ENCODE measurements at regions not wholly inside any gene's neighbourhood (a gene's known extent, or its start where the extent isn't known, plus 50 kb on each side); places are given as distances from the start of the nearest gene placed in this dataset.

DNA sequence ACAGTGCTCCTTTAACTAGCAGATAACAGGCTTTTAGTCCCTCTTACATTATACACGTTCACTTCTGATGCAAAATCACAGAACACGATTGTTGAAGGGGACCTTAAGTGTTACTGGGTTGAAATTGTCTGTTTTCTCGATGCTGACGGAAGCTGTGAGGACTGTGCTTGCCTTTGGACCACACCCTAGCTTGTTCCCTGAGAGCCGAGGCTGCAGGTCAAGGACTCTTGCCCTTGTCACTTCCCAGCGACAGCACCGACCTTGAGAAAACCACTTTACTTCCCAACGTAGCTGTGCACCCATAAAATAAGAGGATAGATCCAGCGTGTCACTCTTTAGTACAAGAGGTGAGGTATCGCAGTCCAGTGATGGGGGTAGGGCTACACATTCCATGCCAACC, 701.0 kb downstream of the DCDC2C start:
- DNase-seq (ENCODE audit: insufficient read length, low spot score) = no peak
- no peak for FAIRE-seq
- TF ChIP-seq, protein P1, sequence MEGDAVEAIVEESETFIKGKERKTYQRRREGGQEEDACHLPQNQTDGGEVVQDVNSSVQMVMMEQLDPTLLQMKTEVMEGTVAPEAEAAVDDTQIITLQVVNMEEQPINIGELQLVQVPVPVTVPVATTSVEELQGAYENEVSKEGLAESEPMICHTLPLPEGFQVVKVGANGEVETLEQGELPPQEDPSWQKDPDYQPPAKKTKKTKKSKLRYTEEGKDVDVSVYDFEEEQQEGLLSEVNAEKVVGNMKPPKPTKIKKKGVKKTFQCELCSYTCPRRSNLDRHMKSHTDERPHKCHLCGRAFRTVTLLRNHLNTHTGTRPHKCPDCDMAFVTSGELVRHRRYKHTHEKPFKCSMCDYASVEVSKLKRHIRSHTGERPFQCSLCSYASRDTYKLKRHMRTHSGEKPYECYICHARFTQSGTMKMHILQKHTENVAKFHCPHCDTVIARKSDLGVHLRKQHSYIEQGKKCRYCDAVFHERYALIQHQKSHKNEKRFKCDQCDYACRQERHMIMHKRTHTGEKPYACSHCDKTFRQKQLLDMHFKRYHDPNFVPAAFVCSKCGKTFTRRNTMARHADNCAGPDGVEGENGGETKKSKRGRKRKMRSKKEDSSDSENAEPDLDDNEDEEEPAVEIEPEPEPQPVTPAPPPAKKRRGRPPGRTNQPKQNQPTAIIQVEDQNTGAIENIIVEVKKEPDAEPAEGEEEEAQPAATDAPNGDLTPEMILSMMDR (IDR thresholded peaks at IDR 0.05; ENCODE audit: insufficient read depth, missing control alignments) = no peak

DNA sequence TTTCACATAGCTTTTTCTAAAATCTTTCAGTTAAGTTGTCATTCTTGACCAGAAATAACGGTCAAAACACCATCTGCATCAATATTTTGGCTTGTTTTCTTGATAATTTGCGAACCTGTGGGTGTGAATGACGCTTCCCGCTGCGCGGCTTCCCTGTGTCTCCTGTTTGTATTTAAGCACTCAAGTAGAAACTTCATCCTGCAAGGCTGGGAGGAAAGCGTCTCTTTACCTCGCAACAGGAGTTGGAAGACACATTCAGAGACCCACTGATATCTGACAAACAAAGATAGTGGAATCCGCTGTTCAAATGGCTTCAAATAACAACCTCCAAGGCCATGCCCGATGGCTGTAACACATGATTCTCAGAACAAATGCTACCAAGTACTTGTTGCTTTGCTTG, 704.9 kb downstream of the DCDC2C start:
- DNase-seq (ENCODE audit: insufficient read length, low spot score) (no peak), FAIRE-seq (no peak)
- TF ChIP-seq, protein P1 (IDR thresholded peaks at IDR 0.05; ENCODE audit: insufficient read depth, missing control alignments) = no peak

DNA sequence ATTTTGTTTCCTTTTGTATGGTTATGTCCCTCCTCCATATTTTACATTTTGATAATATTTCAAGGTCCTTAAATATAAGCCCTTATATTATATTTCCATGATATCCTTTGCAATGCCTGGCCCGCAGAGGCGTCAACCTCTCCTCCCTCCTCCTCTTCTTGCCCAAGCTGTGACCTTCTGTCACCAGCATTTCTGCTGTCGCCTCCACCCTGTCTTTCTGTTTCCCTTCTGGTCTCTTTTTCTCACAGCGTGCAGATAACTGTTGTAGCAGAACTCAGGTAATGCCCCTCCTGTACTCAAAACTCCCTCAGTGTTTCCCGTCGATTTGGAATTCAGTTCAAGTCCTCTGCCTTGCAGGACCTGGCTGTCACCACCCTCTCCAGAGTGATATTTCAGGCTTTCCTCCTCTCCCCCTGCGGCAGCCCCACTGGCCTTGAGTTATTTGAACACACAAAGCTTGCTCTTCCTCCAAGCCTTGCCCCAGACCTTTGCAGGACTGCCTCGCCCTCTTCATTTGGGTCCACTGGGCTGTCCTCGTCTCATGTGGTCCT, 709.3 kb downstream of the DCDC2C start:
- FAIRE-seq (no peak), DNase-seq (ENCODE audit: insufficient read length, low spot score) (no peak)
- TF ChIP-seq, protein P1 (IDR thresholded peaks at IDR 0.05; ENCODE audit: insufficient read depth, missing control alignments) = no peak

GRCh38 chr2:4415171-4415570, 711.8 kb downstream of the DCDC2C start:
- DNase-seq (ENCODE audit: insufficient read length, low spot score) (no peak), FAIRE-seq (no peak)
- TF ChIP-seq, protein P1 (IDR thresholded peaks at IDR 0.05; ENCODE audit: insufficient read depth, missing control alignments) = no peak

DNA sequence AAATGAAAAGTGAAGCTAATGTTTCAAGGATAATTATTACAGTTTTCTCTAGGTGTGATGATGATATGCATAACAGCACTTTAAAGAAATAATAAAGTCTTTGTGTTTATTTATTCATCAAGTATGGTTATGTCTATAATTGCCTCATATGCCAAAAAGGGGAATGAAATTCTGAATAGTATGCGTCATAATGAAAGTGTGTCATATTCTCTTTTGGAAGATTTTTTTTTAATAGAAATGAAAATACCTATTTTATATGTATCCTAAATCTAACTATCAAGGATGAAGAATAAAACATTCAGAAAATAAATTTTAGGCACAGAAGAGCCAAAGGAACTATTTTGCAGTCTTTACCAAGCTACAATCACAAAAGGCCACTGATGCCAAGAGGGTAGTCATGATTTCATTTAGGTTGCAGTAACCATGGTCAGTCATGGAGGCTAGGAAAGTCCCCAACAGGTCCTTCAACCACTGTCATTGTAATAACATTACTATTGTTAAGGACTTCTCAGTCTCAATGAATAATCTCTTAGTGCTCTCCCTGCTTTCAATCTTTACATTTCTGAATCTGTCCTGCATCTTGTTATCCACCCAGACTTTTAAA, 712.5 kb downstream of the DCDC2C start:
- FAIRE-seq = no peak
- no peak for DNase-seq (ENCODE audit: insufficient read length, low spot score)
- TF ChIP-seq, protein P1 (IDR thresholded peaks at IDR 0.05; ENCODE audit: insufficient read depth, missing control alignments) = no peak

DNA sequence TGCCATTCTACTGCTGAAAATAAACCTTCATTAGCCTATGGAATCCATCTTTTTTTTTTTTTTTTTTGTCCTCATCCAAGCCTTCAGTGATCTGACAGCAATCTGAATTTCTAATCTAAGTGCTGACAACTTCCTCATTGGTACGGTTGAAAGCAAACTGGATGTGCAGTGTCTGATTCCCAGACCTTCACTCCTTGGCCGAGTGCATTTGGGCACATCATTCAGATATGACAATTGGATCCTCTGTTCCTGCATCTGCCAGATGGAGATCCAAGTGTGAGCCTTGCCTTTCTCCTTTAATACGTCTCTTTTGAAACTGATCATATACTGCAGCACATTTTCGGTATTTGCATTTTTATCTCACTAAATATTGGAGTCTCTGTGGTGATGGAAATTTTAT, 713.1 kb downstream of the DCDC2C start:
- TF ChIP-seq, protein P1 (IDR thresholded peaks at IDR 0.05; ENCODE audit: insufficient read depth, missing control alignments) = no peak
- FAIRE-seq (no peak), DNase-seq (ENCODE audit: insufficient read length, low spot score) (no peak)

DNA sequence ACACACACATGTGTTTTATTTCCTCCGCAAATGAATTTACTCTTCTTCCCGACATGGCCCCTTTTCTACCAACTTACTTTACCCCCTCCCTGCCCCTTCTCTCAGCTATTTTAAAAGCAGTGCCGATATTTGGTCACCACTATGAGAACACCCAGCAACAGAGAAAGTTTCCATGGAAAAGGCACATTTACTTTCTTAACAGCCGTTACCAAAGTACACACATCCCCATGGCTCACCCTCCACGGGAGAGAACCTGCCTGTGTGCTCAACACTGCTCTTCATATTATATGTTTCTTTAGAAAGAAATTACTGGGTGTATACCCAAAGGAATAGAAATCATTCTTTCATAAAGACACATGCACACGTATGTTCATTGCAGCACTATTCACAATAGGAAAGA, 714.4 kb downstream of the DCDC2C start:
- TF ChIP-seq, protein P1 (IDR thresholded peaks at IDR 0.05; ENCODE audit: insufficient read depth, missing control alignments) = no peak
- no peak for FAIRE-seq

More for the DNA sequence above, 714.4 kb downstream of the DCDC2C start:
- no peak for DNase-seq (ENCODE audit: insufficient read length, low spot score)

All from D721Med (cell line).